GM23338 (cell line): ENCODE measurements at regions not wholly inside any gene's neighbourhood (a gene's known extent, or its start where the extent isn't known, plus 50 kb on each side); places are given as distances from the start of the nearest gene placed in this dataset.

Experiments
- EZH2 ChIP-seq: fragments of 200-600 bp; sonication (generic); IDR thresholded peaks from one replicate; pipeline ENCODE4 v1.8.0; 2017; ENCODE audit warnings: antibody characterized with exemption, mild to moderate bottlenecking, low read depth; ENCODE audit not compliant: unreplicated experiment
- TF ChIP-seq, protein P1 (sequence below), 2 experiments: fragments of 200-600 bp in 1 of 2; sonication (generic) in 1 of 2; conservative IDR thresholded peaks; 2 replicates each; pipeline versions ENCODE4 v1.5.1 to v1.6.1; 2016 to 2017; ENCODE audit warnings: antibody characterized with exemption in 2 of 2, low read depth in 2 of 2, mild to moderate bottlenecking in 2 of 2, moderate library complexity in 1 of 2

DNA sequence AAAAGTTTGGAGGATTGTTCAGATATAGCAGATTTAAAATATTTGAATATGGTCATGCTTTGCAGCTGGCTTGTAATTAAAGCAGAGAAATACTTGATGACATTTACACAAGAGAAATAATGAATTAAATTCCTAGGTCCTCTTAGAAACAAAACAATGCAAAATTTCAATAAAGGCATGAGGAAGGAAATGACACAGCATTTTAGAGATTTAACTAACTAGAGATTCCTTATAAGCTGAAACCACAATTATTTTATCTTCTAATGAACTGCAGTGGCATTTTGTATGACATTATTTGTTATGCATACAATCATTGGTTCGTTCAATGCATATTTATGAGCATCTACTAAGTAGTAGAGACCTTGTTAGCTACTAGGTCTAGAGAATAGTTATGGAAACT is 490.9 kb downstream of the ZWINT start:
- TF ChIP-seq EZH2: no peak
- TF ChIP-seq, protein P1, sequence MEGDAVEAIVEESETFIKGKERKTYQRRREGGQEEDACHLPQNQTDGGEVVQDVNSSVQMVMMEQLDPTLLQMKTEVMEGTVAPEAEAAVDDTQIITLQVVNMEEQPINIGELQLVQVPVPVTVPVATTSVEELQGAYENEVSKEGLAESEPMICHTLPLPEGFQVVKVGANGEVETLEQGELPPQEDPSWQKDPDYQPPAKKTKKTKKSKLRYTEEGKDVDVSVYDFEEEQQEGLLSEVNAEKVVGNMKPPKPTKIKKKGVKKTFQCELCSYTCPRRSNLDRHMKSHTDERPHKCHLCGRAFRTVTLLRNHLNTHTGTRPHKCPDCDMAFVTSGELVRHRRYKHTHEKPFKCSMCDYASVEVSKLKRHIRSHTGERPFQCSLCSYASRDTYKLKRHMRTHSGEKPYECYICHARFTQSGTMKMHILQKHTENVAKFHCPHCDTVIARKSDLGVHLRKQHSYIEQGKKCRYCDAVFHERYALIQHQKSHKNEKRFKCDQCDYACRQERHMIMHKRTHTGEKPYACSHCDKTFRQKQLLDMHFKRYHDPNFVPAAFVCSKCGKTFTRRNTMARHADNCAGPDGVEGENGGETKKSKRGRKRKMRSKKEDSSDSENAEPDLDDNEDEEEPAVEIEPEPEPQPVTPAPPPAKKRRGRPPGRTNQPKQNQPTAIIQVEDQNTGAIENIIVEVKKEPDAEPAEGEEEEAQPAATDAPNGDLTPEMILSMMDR (conservative IDR thresholded peaks at IDR 0.05; ENCODE audit: low read depth in 2 of 2): no peak
